ENCODE measurements at regions not wholly inside any gene's neighbourhood (a gene's known extent, or its start where the extent isn't known, plus 50 kb on each side); places are given as distances from the start of the nearest gene placed in this dataset.

GRCh38 chr18:55158570-55158969 is 199.3 kb upstream of the CCDC68 start:
- TF ChIP-seq CTCF (IDR thresholded peaks at IDR 0.05; ENCODE audit: insufficient read depth, low read length) (no peak), SPI1 (IDR thresholded peaks at IDR 0.05; ENCODE audit: borderline replicate concordance, low read depth) (no peak), REST (IDR thresholded peaks at IDR 0.05; ENCODE audit: insufficient replicate concordance, low read depth) (no peak)
- H3K4me3 ChIP-seq (replicated peaks; ENCODE audit: insufficient read depth, low read length): no peak overlapping the region
- H3K27me3 ChIP-seq (ENCODE audit: insufficient read depth, poor library complexity, severe bottlenecking): no peaks in the 10 kb centered on the region
- no peak overlapping the region for H3K27ac ChIP-seq (replicated peaks)
- DNase-seq (ENCODE audit: low read depth in 1 of 2, low spot score in 1 of 2): no peak

- no peak for TF ChIP-seq CTCF (IDR thresholded peaks at IDR 0.05; ENCODE audit: insufficient read depth, low read length)
- no peak for TF ChIP-seq GABPA (IDR thresholded peaks at IDR 0.05; ENCODE audit: low read depth)
- no peak for TF ChIP-seq SPI1 (IDR thresholded peaks at IDR 0.05; ENCODE audit: borderline replicate concordance, low read depth)
- TF ChIP-seq REST (IDR thresholded peaks at IDR 0.05; ENCODE audit: insufficient replicate concordance, low read depth): no peak
- Histone ChIP-seq H3K27ac (replicated peaks) (no peak overlapping the region), H3K4me3 (replicated peaks; ENCODE audit: insufficient read depth, low read length) (no peak overlapping the region), H3K27me3 (ENCODE audit: insufficient read depth, poor library complexity, severe bottlenecking) (peaks cover 5% of the 10 kb centered on the region)
- DNase-seq (ENCODE audit: low read depth in 1 of 2, low spot score in 1 of 2): no peak
These were observed 194.1 kb upstream of the CCDC68 start for GRCh38 chr18:55153346-55153745.

- no peak for DNase-seq (ENCODE audit: low read depth in 1 of 2, low spot score in 1 of 2)
- Histone ChIP-seq H3K4me3 (replicated peaks; ENCODE audit: insufficient read depth, low read length) (no peak overlapping the region), H3K27me3 (ENCODE audit: insufficient read depth, poor library complexity, severe bottlenecking) (peaks cover 5% of the 10 kb centered on the region), H3K27ac (replicated peaks) (no peak overlapping the region)
- TF ChIP-seq SPI1 (IDR thresholded peaks at IDR 0.05; ENCODE audit: borderline replicate concordance, low read depth) (no peak), POLR2AphosphoS5 (IDR thresholded peaks at IDR 0.05; ENCODE audit: low read depth) (no peak), GABPA (IDR thresholded peaks at IDR 0.05; ENCODE audit: low read depth) (no peak), CTCF (IDR thresholded peaks at IDR 0.05; ENCODE audit: insufficient read depth, low read length) (no peak), REST (IDR thresholded peaks at IDR 0.05; ENCODE audit: insufficient replicate concordance, low read depth) (no peak)
These were observed 193.5 kb upstream of the CCDC68 start for GRCh38 chr18:55152801-55153200.
